DND-41 (cell line): ENCODE measurements at regions not wholly inside any gene's neighbourhood (a gene's known extent, or its start where the extent isn't known, plus 50 kb on each side); places are given as distances from the start of the nearest gene placed in this dataset.

Source experiments
- EZH2 ChIP-seq: IDR thresholded peaks from 3 replicates; pipeline ENCODE4 v1.6.1; 2012; ENCODE audit warnings: borderline replicate concordance, low read depth, mild to moderate bottlenecking, moderate library complexity, low read length, inconsistent platforms; ENCODE audit not compliant: severe bottlenecking
- TF ChIP-seq, protein P1 (sequence below): IDR thresholded peaks from 2 replicates; pipeline ENCODE4 v1.5.1; 2012; ENCODE audit warnings: borderline replicate concordance, low read length, moderate library complexity, mild to moderate bottlenecking; ENCODE audit not compliant: poor library complexity, severe bottlenecking; ENCODE audit errors: extremely low read depth

DNA sequence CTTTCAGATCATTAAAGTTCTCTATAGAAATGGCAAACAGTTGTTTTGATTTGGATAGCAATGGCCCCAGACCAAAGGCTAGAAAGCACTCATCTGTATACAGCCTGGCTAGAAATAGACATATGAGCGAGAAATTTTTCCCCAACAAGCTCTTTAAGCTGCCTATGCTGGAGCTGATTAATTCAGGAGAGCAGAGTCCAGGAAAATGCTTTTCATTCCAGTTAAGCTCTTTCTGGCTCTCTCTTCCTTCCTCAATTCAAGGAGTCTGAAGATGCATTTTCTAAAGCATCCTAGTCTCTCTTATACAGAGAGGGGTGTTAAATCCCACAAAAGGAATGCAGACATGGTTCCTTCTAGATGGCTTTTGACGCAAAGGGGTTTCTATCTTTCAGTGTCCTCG, 141.7 kb upstream of the RAI2 start:
- no peak for TF ChIP-seq EZH2
- TF ChIP-seq, protein P1, sequence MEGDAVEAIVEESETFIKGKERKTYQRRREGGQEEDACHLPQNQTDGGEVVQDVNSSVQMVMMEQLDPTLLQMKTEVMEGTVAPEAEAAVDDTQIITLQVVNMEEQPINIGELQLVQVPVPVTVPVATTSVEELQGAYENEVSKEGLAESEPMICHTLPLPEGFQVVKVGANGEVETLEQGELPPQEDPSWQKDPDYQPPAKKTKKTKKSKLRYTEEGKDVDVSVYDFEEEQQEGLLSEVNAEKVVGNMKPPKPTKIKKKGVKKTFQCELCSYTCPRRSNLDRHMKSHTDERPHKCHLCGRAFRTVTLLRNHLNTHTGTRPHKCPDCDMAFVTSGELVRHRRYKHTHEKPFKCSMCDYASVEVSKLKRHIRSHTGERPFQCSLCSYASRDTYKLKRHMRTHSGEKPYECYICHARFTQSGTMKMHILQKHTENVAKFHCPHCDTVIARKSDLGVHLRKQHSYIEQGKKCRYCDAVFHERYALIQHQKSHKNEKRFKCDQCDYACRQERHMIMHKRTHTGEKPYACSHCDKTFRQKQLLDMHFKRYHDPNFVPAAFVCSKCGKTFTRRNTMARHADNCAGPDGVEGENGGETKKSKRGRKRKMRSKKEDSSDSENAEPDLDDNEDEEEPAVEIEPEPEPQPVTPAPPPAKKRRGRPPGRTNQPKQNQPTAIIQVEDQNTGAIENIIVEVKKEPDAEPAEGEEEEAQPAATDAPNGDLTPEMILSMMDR = no peak
